AG10803 (cell line): ENCODE measurements at regions not wholly inside any gene's neighbourhood (a gene's known extent, or its start where the extent isn't known, plus 50 kb on each side); places are given as distances from the start of the nearest gene placed in this dataset.

Experiments
- DNase-seq: peaks from one replicate; pipeline ENCODE4 v3.0.0; 2010; ENCODE audit warnings: low read depth
- H3K4me3 ChIP-seq: 2 replicates; pipeline ENCODE4 v1.5.1; 2011; ENCODE audit warnings: mild to moderate bottlenecking, low read length, control low read depth
- TF ChIP-seq, protein P1 (sequence below): conservative IDR thresholded peaks from 2 replicates; pipeline ENCODE4 v1.5.1; 2011; ENCODE audit warnings: mild to moderate bottlenecking, low read length, control low read depth, inconsistent platforms

- H3K4me3 ChIP-seq, result no peak overlapping the region
- no peak for DNase-seq
- TF ChIP-seq, protein P1, sequence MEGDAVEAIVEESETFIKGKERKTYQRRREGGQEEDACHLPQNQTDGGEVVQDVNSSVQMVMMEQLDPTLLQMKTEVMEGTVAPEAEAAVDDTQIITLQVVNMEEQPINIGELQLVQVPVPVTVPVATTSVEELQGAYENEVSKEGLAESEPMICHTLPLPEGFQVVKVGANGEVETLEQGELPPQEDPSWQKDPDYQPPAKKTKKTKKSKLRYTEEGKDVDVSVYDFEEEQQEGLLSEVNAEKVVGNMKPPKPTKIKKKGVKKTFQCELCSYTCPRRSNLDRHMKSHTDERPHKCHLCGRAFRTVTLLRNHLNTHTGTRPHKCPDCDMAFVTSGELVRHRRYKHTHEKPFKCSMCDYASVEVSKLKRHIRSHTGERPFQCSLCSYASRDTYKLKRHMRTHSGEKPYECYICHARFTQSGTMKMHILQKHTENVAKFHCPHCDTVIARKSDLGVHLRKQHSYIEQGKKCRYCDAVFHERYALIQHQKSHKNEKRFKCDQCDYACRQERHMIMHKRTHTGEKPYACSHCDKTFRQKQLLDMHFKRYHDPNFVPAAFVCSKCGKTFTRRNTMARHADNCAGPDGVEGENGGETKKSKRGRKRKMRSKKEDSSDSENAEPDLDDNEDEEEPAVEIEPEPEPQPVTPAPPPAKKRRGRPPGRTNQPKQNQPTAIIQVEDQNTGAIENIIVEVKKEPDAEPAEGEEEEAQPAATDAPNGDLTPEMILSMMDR, result no peak
These were observed 181.9 kb upstream of the MSX2 start for GRCh38 chr5:174542471-174542870.

- DNase-seq, result no peak
- no peak overlapping the region for H3K4me3 ChIP-seq
- TF ChIP-seq, protein P1, result no peak
These were observed 178.5 kb upstream of the MSX2 start for GRCh38 chr5:174545926-174546325.

DNA sequence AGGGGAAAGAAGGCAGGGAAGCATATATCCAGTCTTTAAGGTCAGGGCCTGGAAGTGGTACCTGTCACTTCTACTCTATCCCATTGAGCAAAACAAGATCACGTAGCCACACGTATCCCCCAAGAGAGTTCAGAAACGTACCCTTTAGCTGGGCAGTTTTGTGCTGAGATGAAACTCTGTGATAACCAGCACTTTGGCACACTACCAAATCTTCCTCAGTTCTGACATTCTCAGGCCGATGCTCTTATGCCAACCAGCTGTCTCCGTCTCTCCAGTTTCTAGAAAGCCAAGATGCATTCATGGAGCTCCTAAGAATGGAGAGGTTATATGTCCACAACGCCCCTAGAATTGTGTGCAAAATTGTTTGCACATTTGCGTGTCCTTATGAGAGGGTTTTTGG is 176.6 kb upstream of the MSX2 start:
- no peak overlapping the region for H3K4me3 ChIP-seq
- TF ChIP-seq, protein P1, result no peak
- DNase-seq, result no peak

DNA sequence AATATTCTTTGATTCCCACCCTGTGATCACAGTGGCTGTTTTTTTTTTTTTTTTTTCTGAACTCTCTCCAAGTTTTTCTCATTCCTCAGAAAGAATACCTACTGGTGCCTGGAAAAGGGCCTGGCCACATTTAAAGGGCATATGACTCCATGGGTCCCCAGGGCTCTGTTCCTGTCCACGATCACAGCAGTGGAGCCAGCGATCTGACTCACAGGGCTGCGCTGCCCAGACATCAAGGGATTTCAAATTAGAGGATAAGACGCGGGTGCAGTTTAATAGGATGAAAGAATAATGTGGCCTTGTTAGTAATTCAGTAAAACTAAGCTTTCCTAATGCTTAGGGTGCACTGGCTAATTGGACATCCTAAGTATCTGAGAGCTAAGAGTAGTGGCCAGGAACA is 175.1 kb upstream of the MSX2 start:
- DNase-seq, result no peak
- no peak overlapping the region for H3K4me3 ChIP-seq
- TF ChIP-seq, protein P1, result no peak

DNA sequence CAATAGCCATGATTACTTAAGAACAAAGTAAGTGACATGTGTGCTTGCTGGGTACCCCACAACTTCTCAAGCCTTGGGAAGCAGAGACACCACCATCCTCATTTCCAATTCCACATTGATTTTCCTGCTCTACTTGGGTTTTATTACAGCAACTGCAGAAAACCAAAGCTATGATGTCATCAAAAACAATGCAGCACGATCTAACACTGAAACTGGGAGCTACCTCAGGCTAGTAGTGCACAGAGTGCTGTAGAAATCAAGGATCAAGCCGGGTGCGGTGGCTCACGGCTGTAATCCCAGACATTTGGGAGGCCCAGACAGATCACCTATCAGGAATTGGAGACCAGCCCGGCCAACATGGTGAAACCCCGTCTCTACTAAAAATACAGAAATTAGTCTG is 174.4 kb upstream of the MSX2 start:
- no peak overlapping the region for H3K4me3 ChIP-seq
- DNase-seq, result no peak
- TF ChIP-seq, protein P1, result no peak

- no peak overlapping the region for H3K4me3 ChIP-seq
- TF ChIP-seq, protein P1, result no peak
- DNase-seq, result no peak
These were observed 172.0 kb upstream of the MSX2 start for GRCh38 chr5:174552428-174552827.

GRCh38 chr5:174553556-174553955 is 170.8 kb upstream of the MSX2 start:
- H3K4me3 ChIP-seq, result no peak overlapping the region
- DNase-seq, result no peak
- TF ChIP-seq, protein P1, result no peak
